ENCODE measurements at regions not wholly inside any gene's neighbourhood (a gene's known extent, or its start where the extent isn't known, plus 50 kb on each side); places are given as distances from the start of the nearest gene placed in this dataset.

- no peak for TF ChIP-seq CTCF (conservative IDR thresholded peaks at IDR 0.05; ENCODE audit: low read depth, low read length)
- no peak overlapping the region for H3K4me3 ChIP-seq (ENCODE audit: low read length)
- no peak for DNase-seq (ENCODE audit: low read depth)
These were observed 99.5 kb upstream of the BHLHE23 start for GRCh38 chr20:63106108-63106764.

- TF ChIP-seq CTCF (conservative IDR thresholded peaks at IDR 0.05; ENCODE audit: low read depth, low read length): no peak
- no peak for DNase-seq (ENCODE audit: low read depth)
- H3K4me3 ChIP-seq (ENCODE audit: low read length): no peak overlapping the region
These were observed 98.7 kb upstream of the BHLHE23 start for GRCh38 chr20:63105211-63106107.

- H3K4me3 ChIP-seq (ENCODE audit: low read length): no peak overlapping the region
- no peak for TF ChIP-seq CTCF (conservative IDR thresholded peaks at IDR 0.05; ENCODE audit: low read depth, low read length)
- no peak for DNase-seq (ENCODE audit: low read depth)
These were observed 97.8 kb upstream of the BHLHE23 start for GRCh38 chr20:63104312-63105181.

GRCh38 chr20:63103402-63104311 is 96.9 kb upstream of the BHLHE23 start:
- H3K4me3 ChIP-seq (ENCODE audit: low read length): no peak overlapping the region
- DNase-seq (ENCODE audit: low read depth): no peak
- TF ChIP-seq CTCF (conservative IDR thresholded peaks at IDR 0.05; ENCODE audit: low read depth, low read length): no peak

GRCh38 chr20:63102721-63103375 is 96.1 kb upstream of the BHLHE23 start:
- no peak for TF ChIP-seq CTCF (conservative IDR thresholded peaks at IDR 0.05; ENCODE audit: low read depth, low read length)
- no peak for DNase-seq (ENCODE audit: low read depth)
- H3K4me3 ChIP-seq (ENCODE audit: low read length): no peak overlapping the region
